IMR-90 (cell line): ENCODE measurements at regions not wholly inside any gene's neighbourhood (a gene's known extent, or its start where the extent isn't known, plus 50 kb on each side); places are given as distances from the start of the nearest gene placed in this dataset.

Experiments
- ATAC-seq: fragments of 200-7000 bp; cut with Tn5 transposase; 2 replicates; pipeline ENCODE4 v1.9.1; 2020; ENCODE audit warnings: low read depth, mild to moderate bottlenecking, moderate library complexity
- BruUV-seq: library from RNA; stranded (reverse); fragments of 400-500 nt; replicated peaks from 2 replicates; lab custom pipeline; 2021; lab: Mats Ljungman, UMichigan
- CTCF ChIA-PET: fragments of 300-600 bp; formaldehyde crosslinking; extraction: SDS; loops from one replicate; lab custom pipeline; 2021; ENCODE audit warnings: antibody characterized with exemption; lab: Yijun Ruan, JAX
- POLR2A ChIA-PET: fragments of 300-600 bp; sonication (Branson Sonifier 250); formaldehyde crosslinking; loops from one replicate; lab custom pipeline; 2022; ENCODE audit warnings: antibody characterized with exemption; ENCODE audit not compliant: unreplicated experiment; lab: Charles Lee
- DNase-seq: peaks from one replicate; pipeline ENCODE4 v3.0.0; 2013
- H2AFZ ChIP-seq: replicated peaks from 2 replicates; pipeline ENCODE3; 2013; ENCODE audit warnings: low read length, mild to moderate bottlenecking; ENCODE audit not compliant: poor library complexity
- H2AK5ac ChIP-seq: 2 replicates; pipeline ENCODE4 v1.6.1; 2013; ENCODE audit warnings: low read depth, low read length, inconsistent platforms
- H2AK9ac ChIP-seq: replicated peaks from 2 replicates; pipeline ENCODE3; 2013; ENCODE audit warnings: mild to moderate bottlenecking, low read depth, low read length, moderate library complexity; ENCODE audit not compliant: poor library complexity
- H2BK120ac ChIP-seq: 2 replicates; pipeline ENCODE4 v1.6.1; 2013; ENCODE audit warnings: low read depth, low read length, inconsistent platforms
- H2BK15ac ChIP-seq: 3 replicates; pipeline ENCODE4 v1.6.1; 2013; ENCODE audit warnings: low read depth, low read length, inconsistent platforms
- H2BK20ac ChIP-seq: 2 replicates; pipeline ENCODE4 v1.6.1; 2013; ENCODE audit warnings: low read depth, mild to moderate bottlenecking, inconsistent platforms, low read length, moderate library complexity
- H2BK5ac ChIP-seq: 2 replicates; pipeline ENCODE4 v1.6.1; 2013; ENCODE audit warnings: mild to moderate bottlenecking, low read depth, low read length, inconsistent platforms; ENCODE audit not compliant: poor library complexity, severe bottlenecking
- H3K14ac ChIP-seq: replicated peaks from 2 replicates; pipeline ENCODE4 v1.6.1; 2013; ENCODE audit warnings: low read depth, low read length, inconsistent platforms
- H3K18ac ChIP-seq: 2 replicates; pipeline ENCODE4 v1.6.1; 2013; ENCODE audit warnings: low read depth, low read length, control low read depth
- H3K23ac ChIP-seq: 2 replicates; pipeline ENCODE4 v1.6.1; 2013; ENCODE audit warnings: low read depth, low read length, inconsistent platforms
- H3K27ac ChIP-seq: 2 replicates; pipeline ENCODE4 v1.5.1; 2013; ENCODE audit warnings: mild to moderate bottlenecking, control low read depth, low read length; ENCODE audit not compliant: insufficient read depth
- H3K27me3 ChIP-seq: 2 replicates; pipeline ENCODE4 v1.6.1; 2013; ENCODE audit warnings: low read length; ENCODE audit not compliant: control insufficient read depth, insufficient read depth
- H3K36me3 ChIP-seq: 2 replicates; pipeline ENCODE4 v1.6.1; 2013; ENCODE audit warnings: low read length, mixed read lengths; ENCODE audit not compliant: control insufficient read depth, insufficient read depth
- H3K4ac ChIP-seq: 2 replicates; pipeline ENCODE4 v1.6.1; 2013; ENCODE audit warnings: low read depth, low read length, inconsistent platforms
- H3K4me1 ChIP-seq: 2 replicates; pipeline ENCODE4 v1.6.1; 2013; ENCODE audit warnings: low read length, mixed read lengths; ENCODE audit not compliant: control insufficient read depth, insufficient read depth
- H3K4me2 ChIP-seq: 2 replicates; pipeline ENCODE4 v1.6.1; 2013; ENCODE audit warnings: low read depth, mild to moderate bottlenecking, control low read depth, low read length, moderate library complexity
- H3K4me3 ChIP-seq: 2 replicates; pipeline ENCODE4 v1.5.1; 2013; ENCODE audit warnings: low read depth, mild to moderate bottlenecking, control low read depth, low read length, moderate library complexity; ENCODE audit not compliant: insufficient read depth
- H3K56ac ChIP-seq: 2 replicates; pipeline ENCODE4 v1.6.1; 2013; ENCODE audit warnings: low read length, inconsistent platforms; ENCODE audit not compliant: insufficient read depth; ENCODE audit errors: extremely low read depth
- H3K79me1 ChIP-seq, 2 experiments: 2 replicates each; pipeline ENCODE4 v1.6.1; 2013; ENCODE audit warnings: low read length in 2 of 2, inconsistent platforms in 1 of 2, low read depth in 1 of 2
- H3K9ac ChIP-seq: 2 replicates; pipeline ENCODE4 v1.6.1; 2013; ENCODE audit warnings: low read depth, low read length, control low read depth
- H3K9me1 ChIP-seq: 2 replicates; pipeline ENCODE4 v1.6.1; 2013; ENCODE audit warnings: low read length, inconsistent platforms; ENCODE audit not compliant: insufficient read depth
- H3K9me3 ChIP-seq: 2 replicates; pipeline ENCODE4 v1.6.1; 2013; ENCODE audit warnings: low read length; ENCODE audit not compliant: control insufficient read depth, insufficient read depth
- H4K20me1 ChIP-seq: 2 replicates; pipeline ENCODE4 v1.6.1; 2013; ENCODE audit warnings: low read length, inconsistent platforms; ENCODE audit not compliant: insufficient read depth
- H4K5ac ChIP-seq: 2 replicates; pipeline ENCODE4 v1.6.1; 2013; ENCODE audit warnings: mild to moderate bottlenecking, low read depth, low read length, control low read depth
- H4K8ac ChIP-seq, 2 experiments: 2 replicates each; pipeline ENCODE4 v1.6.1; 2013; ENCODE audit warnings: low read depth in 2 of 2, low read length in 2 of 2, control low read depth in 1 of 2, inconsistent platforms in 1 of 2
- H4K91ac ChIP-seq: 2 replicates; pipeline ENCODE4 v1.6.1; 2013; ENCODE audit warnings: low read depth, low read length, inconsistent platforms; ENCODE audit not compliant: insufficient read depth
- BHLHE40 ChIP-seq: fragments of 150-350 bp; IDR thresholded peaks from 2 replicates; pipeline ENCODE4 v1.6.1; 2016; ENCODE audit warnings: mild to moderate bottlenecking, low read depth, low read length
- CHD1 ChIP-seq: IDR thresholded peaks from 2 replicates; pipeline ENCODE4 v1.6.1; 2012; ENCODE audit warnings: low read depth, low read length, improper control_type of control experiment
- FOS ChIP-seq: fragments of 150-350 bp; IDR thresholded peaks from 2 replicates; pipeline ENCODE4 v1.6.1; 2016; ENCODE audit warnings: low read depth, low read length
- RCOR1 ChIP-seq: IDR thresholded peaks from 2 replicates; pipeline ENCODE4 v1.6.1; 2012; ENCODE audit warnings: mild to moderate bottlenecking, low read length, improper control_type of control experiment; ENCODE audit not compliant: insufficient replicate concordance
- WGBS, 2 experiments: methylation state at CpG; one replicate each; pipeline versions ENCODE4 v1.1.5 to v1.1.7; 2013; ENCODE audit warnings: missing lambda C conversion rate in 2 of 2; ENCODE audit not compliant: insufficient read length in 1 of 2; ENCODE audit errors: extremely low coverage in 2 of 2; 5-methylcytosine and 5-hydroxymethylcytosine counted together
- dilution Hi-C: fragments of 300-500 bp; cut with HindIII; formaldehyde crosslinking; loops from one replicate; pipeline ENCODE4 v1.14.3; 2018; ENCODE audit warnings: low sequenced_read_pairs; ENCODE audit not compliant: unreplicated experiment
- in situ Hi-C: fragments of 300-500 bp; cut with MboI; formaldehyde crosslinking; loops from 3 replicates; pipeline ENCODE4 v1.14.3; 2019; ENCODE audit warnings: low sequenced_read_pairs, inconsistent platforms, mixed read lengths
- intact Hi-C: fragments of 100-400 bp; cut with micrococcal nuclease; formaldehyde crosslinking; loops from 2 replicates; pipeline ENCODE4 v1.10.0; 2022

GRCh38 chr9:82695704-82696103 is 367.2 kb downstream of the RASEF start:
- no peak overlapping the region for H2BK5ac ChIP-seq
- H3K23ac ChIP-seq = no peak overlapping the region
- 63% methylated on average over 1 of the region's 3 CpGs; no CpG with 5 or more reads in 1 of the 2 experiments for WGBS, 2 experiments
- CTCF ChIA-PET = interaction anchor here (0.6 kb wide), 1 partner anchor 84 kb away, joined by 4 read pairs; no protein-coding TSS in a partner anchor
- no peak overlapping the region for H4K91ac ChIP-seq
- no peak overlapping the region for H2BK15ac ChIP-seq
- H3K4me1 ChIP-seq = no peaks in the 10 kb centered on the region
- no peak overlapping the region for H2AK5ac ChIP-seq
- H2AFZ ChIP-seq = no peak overlapping the region
- no peaks in the 10 kb centered on the region for H4K20me1 ChIP-seq
- H3K56ac ChIP-seq = no peak overlapping the region
- no peak overlapping the region for H3K18ac ChIP-seq
- no peaks in the 10 kb centered on the region for H3K36me3 ChIP-seq
- TF ChIP-seq BHLHE40 = no peak
- TF ChIP-seq RCOR1 = no peak
- TF ChIP-seq FOS = no peak
- TF ChIP-seq CHD1 = no peak
- no peak overlapping the region for H4K8ac ChIP-seq
- no peak overlapping the region for H3K4ac ChIP-seq
- POLR2A ChIA-PET = no interaction called here
- dilution Hi-C loops (no loop called here), in situ Hi-C loops (no loop called here), intact Hi-C loops (no loop called here)
- no peak overlapping the region for H3K14ac ChIP-seq
- no peaks in the 10 kb centered on the region for H3K9me1 ChIP-seq
- no peaks in the 10 kb centered on the region for H3K79me1 ChIP-seq
- no peaks in the 10 kb centered on the region for H3K27me3 ChIP-seq
- H3K4me2 ChIP-seq = no peak overlapping the region
- H3K27ac ChIP-seq = no peak overlapping the region
- H2AK9ac ChIP-seq = no peak overlapping the region
- no peak for ATAC-seq
- H3K4me3 ChIP-seq = no peak overlapping the region
- DNase-seq = no peak
- no peak overlapping the region for H4K5ac ChIP-seq
- no peak overlapping the region for H3K9ac ChIP-seq
- H2BK20ac ChIP-seq = no peak overlapping the region
- H2BK120ac ChIP-seq = no peak overlapping the region
- BruUV-seq = no TSS peak
- H3K9me3 ChIP-seq = no peaks in the 10 kb centered on the region
